ENCODE measurements at regions not wholly inside any gene's neighbourhood (a gene's known extent, or its start where the extent isn't known, plus 50 kb on each side); places are given as distances from the start of the nearest gene placed in this dataset.
"Not testable (repeated sequence)": the region's sequence is repeated elsewhere in the genome, so short reads cannot be mapped to it uniquely, and the experiment has no call there.

DNA sequence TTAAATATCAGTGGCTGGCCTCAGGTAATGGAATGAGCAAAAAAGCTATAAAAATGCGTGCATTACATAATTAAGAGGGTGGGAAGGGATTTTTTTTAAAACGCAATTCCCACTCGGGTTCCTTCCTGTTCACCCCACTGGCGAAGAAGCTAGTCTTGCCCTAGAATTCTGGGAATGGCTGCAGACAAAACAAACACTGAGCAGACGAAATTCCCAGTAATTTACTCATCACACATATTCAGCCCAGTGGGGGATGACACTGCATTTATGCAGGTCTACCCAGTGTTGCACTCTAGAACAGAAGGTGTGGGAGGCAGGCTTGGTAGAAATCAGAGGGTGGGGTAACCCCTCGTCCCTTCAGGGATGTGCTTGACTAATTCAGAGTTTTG, 2695.0 kb upstream of the DEFB115 start:
- peak; percentile 72 for DNase-seq (ENCODE audit: low read depth)

DNA sequence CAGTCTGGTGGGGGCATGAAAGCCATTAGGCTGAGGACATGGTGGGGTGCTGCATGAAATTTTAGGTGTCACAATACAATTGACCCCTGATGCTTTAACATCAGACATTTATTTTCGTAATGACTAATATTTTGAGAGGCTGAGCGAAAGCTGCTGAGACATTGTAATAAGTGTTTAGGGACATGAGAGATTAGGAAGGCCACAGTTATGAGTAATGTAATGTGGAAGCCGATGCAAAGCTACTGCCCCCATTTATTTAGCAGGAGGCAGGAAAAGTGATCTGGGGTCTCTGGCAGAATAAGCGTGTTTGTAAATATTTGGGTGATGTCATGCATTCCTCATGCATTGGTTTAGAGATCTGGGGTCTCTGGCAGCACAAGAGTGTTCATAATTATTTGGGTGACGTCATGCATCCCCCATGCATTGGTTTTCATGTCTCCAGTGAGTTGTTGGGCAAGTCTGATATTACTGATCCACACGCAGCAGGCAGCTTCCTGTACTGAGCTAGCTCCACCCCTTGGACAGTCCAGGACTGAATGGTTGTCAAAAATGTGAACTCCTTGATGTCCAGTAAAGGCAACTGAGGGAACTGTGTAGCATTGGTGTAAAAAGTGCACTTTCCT, 2694.5 kb upstream of the DEFB115 start:
- peak; percentile 70 for DNase-seq (ENCODE audit: low read depth)

DNA sequence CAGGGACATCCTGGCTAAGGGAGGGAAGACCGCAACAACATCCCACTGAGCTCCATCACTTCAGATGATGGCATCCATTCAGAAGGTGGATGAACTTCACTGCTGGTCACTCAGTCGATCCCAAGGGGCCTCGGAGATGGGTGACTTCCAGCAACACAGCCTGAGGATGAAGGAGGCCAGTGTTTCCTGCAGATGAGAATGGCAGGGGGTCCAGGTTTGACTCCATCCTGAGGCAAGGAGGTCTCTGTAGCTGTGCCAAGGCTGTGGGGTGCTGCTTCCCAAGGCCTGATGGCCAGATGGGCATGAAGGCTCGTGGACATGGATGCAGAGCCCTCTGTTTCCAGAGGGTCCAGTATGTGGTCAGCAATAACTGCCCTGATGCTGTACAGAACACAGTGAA, 2693.4 kb upstream of the DEFB115 start:
- DNase-seq (ENCODE audit: low read depth), result not testable (repeated sequence)

DNA sequence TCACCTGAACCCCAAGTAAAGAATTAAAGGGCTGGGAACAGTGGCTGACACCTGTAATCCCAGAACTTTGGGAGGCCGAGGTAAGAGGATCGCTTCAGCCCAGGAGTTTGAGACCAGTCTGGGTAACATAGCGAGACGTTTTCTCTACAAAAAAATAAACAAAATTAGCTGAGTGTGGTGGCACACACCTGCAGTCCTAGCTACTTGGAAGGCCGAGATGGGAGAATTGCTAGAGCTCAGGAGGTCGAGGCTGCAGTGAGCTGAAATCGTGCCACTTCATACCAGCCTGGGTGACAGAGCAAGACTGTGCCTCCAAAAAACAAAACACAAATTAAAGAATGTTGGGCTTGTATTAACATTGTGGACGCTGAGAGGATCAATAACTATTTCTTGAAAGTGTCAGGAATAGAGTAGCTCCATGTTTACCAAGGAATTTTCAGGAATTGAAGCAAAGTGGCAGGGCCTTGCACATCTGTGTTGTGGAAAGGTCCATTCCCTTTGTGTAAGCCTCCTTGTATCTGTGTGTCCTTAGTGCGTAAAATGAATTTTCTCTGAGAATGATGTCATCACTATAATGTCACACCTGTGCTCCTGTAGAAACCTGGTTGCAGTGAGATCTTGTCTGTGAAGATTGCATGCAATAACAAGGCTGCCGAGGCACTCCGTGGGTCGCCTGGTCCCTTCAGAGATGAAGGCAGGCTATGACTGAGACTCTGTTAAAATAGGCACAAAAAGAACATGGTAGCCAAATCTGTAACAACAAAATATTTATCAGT, 2692.6 kb upstream of the DEFB115 start:
- DNase-seq (ENCODE audit: low read depth), result not testable (repeated sequence)

DNA sequence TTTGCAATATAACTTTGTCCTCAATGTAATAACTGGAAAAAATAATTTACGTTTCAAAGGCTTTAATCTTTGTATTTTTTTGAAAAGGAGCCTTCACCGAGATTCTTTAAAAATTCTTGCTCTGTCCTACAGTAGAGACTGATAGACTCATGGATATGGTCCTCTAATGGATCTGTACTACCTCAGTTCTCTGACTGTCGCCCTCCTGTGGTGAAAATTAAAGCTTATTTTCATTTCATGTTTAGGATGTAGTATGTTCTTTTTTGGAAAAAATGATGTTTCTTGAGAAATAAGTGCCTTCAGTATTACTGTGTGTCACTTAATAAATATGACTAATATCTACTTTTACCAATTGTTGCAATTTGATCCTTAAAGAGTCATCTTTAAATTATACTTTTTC, 2681.5 kb upstream of the DEFB115 start:
- DNase-seq (ENCODE audit: low read depth), result not testable (repeated sequence)

DNA sequence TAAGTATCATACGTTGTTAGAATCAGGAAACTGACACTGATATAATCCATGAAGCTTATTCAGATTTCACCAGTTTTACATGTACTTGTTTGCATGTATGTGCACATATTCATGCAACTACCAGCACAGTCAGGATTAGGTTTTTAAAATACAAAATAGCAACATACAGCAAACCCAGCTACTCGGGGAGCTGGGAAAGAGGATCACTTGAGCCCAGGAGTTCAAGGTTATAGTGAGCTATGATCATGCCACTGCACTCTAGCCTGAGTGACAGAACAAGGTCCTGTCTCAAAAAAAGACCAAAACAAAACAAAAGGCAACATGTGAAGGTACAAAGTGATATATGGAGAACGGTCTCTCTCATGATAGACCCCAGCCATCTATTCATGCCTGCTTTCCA, 2665.8 kb upstream of the DEFB115 start:
- not testable (repeated sequence) for DNase-seq (ENCODE audit: low read depth)

DNA sequence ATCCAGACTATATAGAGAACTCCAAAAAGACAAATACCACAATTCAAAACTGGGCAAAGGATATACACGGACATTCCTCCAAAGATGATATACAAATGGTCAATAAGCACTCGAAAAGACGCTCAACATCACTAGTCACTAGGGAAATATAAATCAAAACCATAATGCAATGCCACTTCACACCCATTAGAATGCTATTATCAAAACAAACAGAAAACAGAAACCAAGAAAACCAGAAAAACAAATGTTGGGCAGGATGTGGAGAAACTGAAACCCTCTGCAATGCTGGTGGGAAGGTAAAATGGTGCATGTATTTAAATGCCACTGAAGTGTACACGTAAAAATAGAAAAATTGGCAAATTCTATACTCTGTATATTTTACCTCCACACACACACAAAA, 2664.1 kb upstream of the DEFB115 start:
- not testable (repeated sequence) for DNase-seq (ENCODE audit: low read depth)

DNA sequence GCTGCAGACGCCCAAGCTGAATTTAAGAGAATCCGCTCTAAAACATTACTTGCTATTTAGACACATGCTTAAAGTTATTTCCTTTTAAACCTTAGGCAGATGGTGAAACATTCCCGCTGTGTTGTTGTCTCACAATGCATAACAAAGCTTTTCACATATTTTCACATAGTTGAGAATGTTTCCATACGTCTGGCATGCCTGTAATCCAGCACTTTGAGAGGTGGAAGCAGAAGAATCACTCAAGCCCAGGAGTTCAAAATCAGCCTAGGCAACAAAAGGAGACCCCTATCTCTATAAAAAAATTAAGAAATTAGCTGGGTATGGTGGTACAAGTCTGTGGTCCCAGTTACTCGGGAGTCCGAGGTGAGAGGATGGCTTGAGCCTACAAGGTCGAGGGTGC, 2663.0 kb upstream of the DEFB115 start:
- DNase-seq (ENCODE audit: low read depth), result not testable (repeated sequence)

DNA sequence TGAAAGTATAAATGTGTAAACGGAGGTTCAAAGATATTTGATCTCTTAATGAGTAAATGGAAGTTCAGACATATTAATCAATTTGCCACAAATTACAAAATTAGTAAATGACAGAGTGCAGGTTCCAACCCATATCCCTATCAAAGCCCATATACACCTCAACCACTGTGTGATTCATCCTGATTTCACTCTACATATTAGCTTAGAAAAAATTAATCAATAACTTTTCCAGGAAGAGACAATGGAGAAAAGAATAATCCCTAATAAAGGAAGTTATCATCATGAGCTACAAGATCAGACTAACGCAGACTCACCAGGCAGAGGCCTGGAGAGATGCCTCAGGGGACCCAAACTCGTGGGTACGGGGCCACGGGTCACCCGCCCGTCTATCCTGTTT, 2655.5 kb upstream of the DEFB115 start:
- not testable (repeated sequence) for DNase-seq (ENCODE audit: low read depth)

DNA sequence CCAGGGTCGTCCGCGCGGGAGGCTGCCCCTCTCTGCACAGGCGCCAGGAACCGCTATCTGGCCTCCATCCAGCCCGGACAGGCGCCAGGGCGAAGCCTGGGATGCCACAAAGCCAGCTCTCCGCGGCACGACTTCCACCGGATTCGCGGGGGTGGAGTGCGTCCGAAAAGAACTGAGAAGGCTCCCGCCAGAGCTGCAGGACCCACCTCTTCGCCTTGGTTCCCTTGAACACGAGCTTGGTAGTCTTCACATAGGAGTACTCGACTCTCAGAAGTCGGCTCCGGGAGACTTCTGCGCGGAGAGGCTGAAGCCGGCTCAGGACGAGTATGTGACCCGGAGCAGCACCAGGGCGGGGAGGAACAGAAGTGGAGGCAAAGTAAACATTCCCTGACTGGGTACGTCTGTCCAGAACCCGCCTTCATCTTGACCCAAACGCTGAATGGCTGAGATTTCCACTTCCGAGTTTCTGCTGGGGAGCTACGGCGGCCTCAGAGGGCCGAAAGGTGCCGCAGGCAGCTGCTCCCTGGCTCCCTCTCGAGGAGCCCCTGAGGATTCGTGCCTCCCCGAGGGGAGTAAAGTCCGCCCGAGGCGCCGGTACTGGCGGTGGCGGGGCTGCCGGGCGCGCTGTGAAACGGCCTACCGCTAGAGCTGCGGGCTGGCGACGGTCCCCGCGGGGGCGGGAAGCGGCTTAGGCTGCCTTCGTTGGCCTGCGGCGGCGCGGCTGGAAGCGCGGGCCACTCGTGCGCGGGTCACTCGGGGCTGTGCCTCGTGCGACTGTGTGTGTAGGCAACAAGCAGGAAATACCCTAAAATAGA, 2654.9 kb upstream of the DEFB115 start:
- peak; percentile 75 for DNase-seq (ENCODE audit: low read depth)

DNA sequence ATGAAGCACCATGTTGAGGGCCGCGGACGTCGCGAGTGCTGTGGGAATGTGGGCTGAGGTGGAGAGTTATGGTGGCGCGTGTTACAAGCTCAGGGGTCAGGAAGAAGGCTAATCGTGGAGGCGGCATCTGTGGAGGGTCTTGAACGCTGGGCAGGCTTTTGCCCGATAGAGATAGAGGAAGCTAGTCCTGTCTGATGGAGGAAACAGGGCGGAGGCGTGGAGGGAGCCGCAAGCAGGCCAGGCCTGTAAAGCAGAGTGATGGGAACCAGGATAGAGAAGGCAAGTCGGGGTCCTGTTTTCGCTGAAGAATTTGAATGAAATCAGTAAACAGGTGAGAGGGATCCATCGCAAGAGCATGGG, 2654.3 kb upstream of the DEFB115 start:
- not testable (repeated sequence) for DNase-seq (ENCODE audit: low read depth)

DNA sequence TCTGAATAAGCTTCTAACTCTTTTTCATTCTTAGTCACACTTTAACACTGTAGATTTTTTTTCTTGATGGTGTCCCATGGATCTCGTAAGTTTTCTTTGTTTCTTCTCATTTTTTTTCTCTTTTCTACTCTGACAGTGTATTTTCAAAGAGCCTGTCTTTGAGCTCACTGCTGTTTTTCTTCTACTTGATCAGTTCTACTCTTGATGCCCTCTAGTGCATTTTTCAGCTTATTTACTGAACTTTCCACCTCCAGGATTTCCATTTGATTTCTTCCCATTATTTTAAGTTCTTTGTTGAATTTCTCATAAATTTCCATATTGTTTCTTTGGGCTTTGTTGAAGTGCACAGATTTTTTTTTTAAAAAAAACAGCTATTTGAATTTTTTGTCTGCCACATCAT, 2641.1 kb upstream of the DEFB115 start:
- no peak for DNase-seq (ENCODE audit: low read depth)

DNA sequence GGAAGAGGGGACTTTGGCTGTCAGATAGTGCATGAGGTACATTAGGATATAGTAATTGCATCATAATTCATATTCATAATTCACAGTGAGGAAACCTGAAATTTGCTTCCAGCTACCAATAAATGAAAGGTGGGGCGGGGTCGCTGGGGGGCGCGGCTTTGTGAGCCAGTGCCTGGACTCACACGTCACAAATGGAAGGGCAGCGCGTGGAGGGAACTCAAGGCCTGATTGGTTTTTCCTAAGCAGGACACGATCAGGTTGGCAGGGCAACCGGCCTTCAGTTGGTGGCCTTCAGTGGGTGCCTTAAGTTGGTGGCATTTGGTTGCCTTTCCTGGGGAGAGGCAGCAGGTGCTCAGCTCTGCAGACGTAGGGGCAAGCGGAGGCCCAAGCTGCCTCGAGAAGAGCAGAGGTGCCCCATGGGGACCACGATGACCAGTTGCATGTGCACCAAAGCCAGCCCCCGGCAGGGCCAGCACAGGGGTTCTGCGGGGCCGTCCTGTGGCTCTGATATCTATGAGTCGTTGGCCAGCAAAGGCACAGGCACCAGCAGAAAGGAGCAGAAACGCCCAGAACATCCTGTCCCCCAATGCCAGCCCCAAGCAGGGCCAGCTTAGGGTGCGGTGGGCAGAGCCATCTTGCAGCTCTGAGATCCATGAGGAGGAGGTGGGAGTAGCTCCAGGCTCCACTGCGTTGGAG, 2637.4 kb upstream of the DEFB115 start:
- not testable (repeated sequence) for DNase-seq (ENCODE audit: low read depth)

DNA sequence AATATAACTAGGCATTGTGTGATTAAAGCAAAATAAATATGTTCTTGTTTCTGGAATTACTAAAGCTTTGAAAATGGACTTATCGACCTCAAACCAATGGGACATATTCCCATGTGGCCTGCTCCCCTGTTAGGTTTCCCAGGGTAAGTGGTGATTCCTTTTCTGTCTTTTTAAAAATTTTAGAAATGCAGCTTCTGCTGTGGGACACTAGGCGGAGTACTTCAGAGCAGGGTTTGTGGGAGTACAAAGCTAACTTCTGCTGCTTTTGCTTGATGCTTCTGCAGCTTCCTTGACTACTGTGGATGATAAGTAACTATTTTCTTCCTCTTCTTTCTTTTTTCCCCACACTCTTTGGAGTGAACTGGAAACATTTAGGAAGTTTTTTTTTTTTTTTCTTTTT, 2632.4 kb upstream of the DEFB115 start:
- not testable (repeated sequence) for DNase-seq (ENCODE audit: low read depth)

DNA sequence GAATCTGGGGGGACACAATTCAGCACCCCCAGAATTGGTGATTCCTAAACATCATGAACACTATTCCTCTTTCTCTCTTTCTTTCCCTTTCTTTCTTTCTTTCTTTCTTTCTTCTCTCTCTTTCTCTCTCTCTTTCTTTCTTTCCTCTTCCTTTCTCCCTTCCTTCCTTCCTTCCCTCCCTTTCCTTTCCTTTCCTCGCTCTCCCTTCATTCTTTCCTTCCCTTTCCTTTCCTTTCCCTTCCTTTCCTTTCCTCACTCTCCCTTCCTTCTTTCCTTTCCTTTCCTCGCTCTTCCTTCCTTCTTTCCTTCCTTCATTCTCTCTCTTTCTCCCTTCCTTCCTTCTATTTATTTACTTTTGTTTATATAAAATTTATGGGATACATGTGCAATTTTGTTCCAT, 2616.6 kb upstream of the DEFB115 start:
- not testable (repeated sequence) for DNase-seq (ENCODE audit: low read depth)
